PC-3 (cell line): ENCODE measurements at regions not wholly inside any gene's neighbourhood (a gene's known extent, or its start where the extent isn't known, plus 50 kb on each side); places are given as distances from the start of the nearest gene placed in this dataset.

Experiments used
- ATAC-seq: fragments of 200-7000 bp; cut with Tn5 transposase; 2 replicates; pipeline ENCODE4 v1.9.1; 2020; ENCODE audit warnings: mild to moderate bottlenecking, moderate library complexity
- BruUV-seq: library from RNA; stranded (reverse); fragments of 400-500 nt; replicated peaks from 2 replicates; lab custom pipeline; 2021; lab: Mats Ljungman, UMichigan
- CTCF ChIA-PET: fragments of 300-600 bp; sonication (Branson Sonifier 250); formaldehyde crosslinking; loops from one replicate; lab custom pipeline; 2022; ENCODE audit warnings: antibody characterized with exemption; lab: Charles Lee
- POLR2A ChIA-PET: fragments of 300-600 bp; sonication (Branson Sonifier 250); formaldehyde crosslinking; loops from one replicate; lab custom pipeline; 2022; ENCODE audit warnings: antibody characterized with exemption; ENCODE audit not compliant: unreplicated experiment; lab: Charles Lee
- DNase-seq: peaks from one replicate; pipeline ENCODE4 v3.0.0-alpha.2; 2015
- H2AFZ ChIP-seq: fragments of 300-600 bp; sonication (generic); 2 replicates; pipeline ENCODE4 v1.6.0; 2016; ENCODE audit warnings: antibody characterized with exemption, low read length
- H3F3A ChIP-seq: fragments of 300-600 bp; sonication (generic); one replicate; pipeline ENCODE4 v1.6.0; 2017; ENCODE audit warnings: antibody characterized with exemption, low read length, control low read depth, mild to moderate bottlenecking; ENCODE audit not compliant: unreplicated experiment
- H3K27ac ChIP-seq: fragments of 300-600 bp; sonication (generic); 2 replicates; pipeline ENCODE4 v1.5.1; 2016; ENCODE audit warnings: mild to moderate bottlenecking, low read length
- H3K27me3 ChIP-seq: fragments of 300-600 bp; sonication (generic); 2 replicates; pipeline ENCODE4 v1.6.1; 2016; ENCODE audit warnings: low read length, mixed read lengths
- H3K36me3 ChIP-seq: fragments of 300-600 bp; sonication (generic); 2 replicates; pipeline ENCODE4 v1.6.1; 2016; ENCODE audit warnings: low read depth, mixed run types, low read length, mixed read lengths
- H3K4me1 ChIP-seq: fragments of 300-600 bp; sonication (generic); 2 replicates; pipeline ENCODE4 v1.5.1; 2016; ENCODE audit warnings: low read length; ENCODE audit not compliant: insufficient read depth
- H3K4me2 ChIP-seq: fragments of 300-600 bp; sonication (generic); 2 replicates; pipeline ENCODE4 v1.6.0; 2016; ENCODE audit warnings: low read length
- H3K4me3 ChIP-seq: fragments of 300-600 bp; sonication (generic); 2 replicates; pipeline ENCODE4 v1.5.1; 2016; ENCODE audit warnings: mild to moderate bottlenecking, low read length, mixed read lengths
- H3K79me2 ChIP-seq: fragments of 300-600 bp; sonication (generic); 2 replicates; pipeline ENCODE4 v1.6.1; 2017; ENCODE audit warnings: low read length, mixed read lengths
- H3K9ac ChIP-seq: fragments of 300-600 bp; sonication (generic); 2 replicates; pipeline ENCODE4 v1.6.0; 2016; ENCODE audit warnings: mild to moderate bottlenecking, low read length
- H3K9me2 ChIP-seq: fragments of 300-600 bp; sonication (generic); replicated peaks from 2 replicates; pipeline ENCODE4 v1.6.1; 2016; ENCODE audit warnings: mixed run types, low read length, mixed read lengths
- H3K9me3 ChIP-seq: fragments of 300-600 bp; sonication (generic); 2 replicates; pipeline ENCODE4 v1.6.1; 2016; ENCODE audit warnings: low read length, mixed read lengths
- H4K20me1 ChIP-seq: fragments of 300-600 bp; sonication (generic); 2 replicates; pipeline ENCODE4 v1.6.1; 2016; ENCODE audit warnings: low read length, mixed read lengths
- CTCF ChIP-seq: fragments of 300-600 bp; sonication (generic); conservative IDR thresholded peaks from 2 replicates; pipeline ENCODE4 v1.5.1; 2017; ENCODE audit warnings: antibody characterized with exemption, low read depth, mild to moderate bottlenecking, low read length
- EZH2 ChIP-seq: fragments of 300-600 bp; sonication (generic); IDR thresholded peaks from one replicate; pipeline ENCODE4 v1.6.1; 2017; ENCODE audit warnings: antibody characterized with exemption, mild to moderate bottlenecking, low read length; ENCODE audit not compliant: unreplicated experiment
- EZH2phosphoT487 ChIP-seq: fragments of 300-600 bp; sonication (generic); IDR thresholded peaks from 2 replicates; pipeline ENCODE4 v1.6.1; 2018; ENCODE audit warnings: mild to moderate bottlenecking, antibody characterized with exemption, low read length, borderline replicate concordance
- intact Hi-C: fragments of 100-400 bp; cut with micrococcal nuclease; formaldehyde crosslinking; loops from 2 replicates; pipeline ENCODE4 v1.9.0; 2023

GRCh38 chr18:4734903-4735302, 279.8 kb upstream of the DLGAP1 start:
- Histone ChIP-seq H3K4me2 (no peak overlapping the region), H3K4me1 (no peaks in the 10 kb centered on the region), H3K9me3 (peaks cover 48% of the 10 kb centered on the region), H3K36me3 (no peaks in the 10 kb centered on the region), H2AFZ (no peak overlapping the region), H3K9ac (no peak overlapping the region), H3K27ac (no peak overlapping the region), H4K20me1 (no peaks in the 10 kb centered on the region), H3K4me3 (no peak overlapping the region), H3K27me3 (no peaks in the 10 kb centered on the region), H3K9me2 (no peaks in the 10 kb centered on the region), H3K79me2 (no peaks in the 10 kb centered on the region), H3F3A (no peaks in the 10 kb centered on the region)
- BruUV-seq, result no TSS peak
- no peak for TF ChIP-seq EZH2phosphoT487
- TF ChIP-seq EZH2, result no peak
- no peak for TF ChIP-seq CTCF
- no peak for DNase-seq
- POLR2A ChIA-PET, result no interaction called here
- no peak for ATAC-seq
- intact Hi-C loops, result no loop called here
- CTCF ChIA-PET, result no interaction called here

GRCh38 chr18:4734021-4734420, 278.9 kb upstream of the DLGAP1 start:
- Histone ChIP-seq H4K20me1 (no peaks in the 10 kb centered on the region), H3K27me3 (no peaks in the 10 kb centered on the region), H2AFZ (no peak overlapping the region), H3K27ac (no peak overlapping the region), H3K9me2 (no peaks in the 10 kb centered on the region), H3K9ac (no peak overlapping the region), H3K4me3 (no peak overlapping the region), H3K36me3 (no peaks in the 10 kb centered on the region), H3K79me2 (no peaks in the 10 kb centered on the region), H3K4me2 (no peak overlapping the region), H3K4me1 (no peaks in the 10 kb centered on the region), H3F3A (no peaks in the 10 kb centered on the region), H3K9me3 (peaks cover 45% of the 10 kb centered on the region)
- no TSS peak for BruUV-seq
- DNase-seq (no peak), ATAC-seq (no peak)
- CTCF ChIA-PET, result no interaction called here
- intact Hi-C loops, result no loop called here
- POLR2A ChIA-PET, result no interaction called here
- TF ChIP-seq EZH2 (no peak), EZH2phosphoT487 (no peak), CTCF (no peak)

GRCh38 chr18:4721545-4721944, 266.4 kb upstream of the DLGAP1 start:
- POLR2A ChIA-PET, result no interaction called here
- H4K20me1 ChIP-seq, result no peaks in the 10 kb centered on the region
- H3K36me3 ChIP-seq, result no peaks in the 10 kb centered on the region
- CTCF ChIA-PET, result no interaction called here
- TF ChIP-seq EZH2 (no peak), EZH2phosphoT487 (no peak), CTCF (no peak)
- H3K4me2 ChIP-seq, result no peak overlapping the region
- H3K9ac ChIP-seq, result no peak overlapping the region
- H3K27me3 ChIP-seq, result no peaks in the 10 kb centered on the region
- no peak for ATAC-seq
- no peaks in the 10 kb centered on the region for H3F3A ChIP-seq
- H2AFZ ChIP-seq, result no peak overlapping the region
- H3K9me2 ChIP-seq, result no peaks in the 10 kb centered on the region
- no TSS peak for BruUV-seq
- no peak overlapping the region for H3K4me3 ChIP-seq
- intact Hi-C loops, result no loop called here
- H3K9me3 ChIP-seq, result peaks cover 48% of the 10 kb centered on the region
- no peaks in the 10 kb centered on the region for H3K79me2 ChIP-seq
- no peak overlapping the region for H3K27ac ChIP-seq
- H3K4me1 ChIP-seq, result no peaks in the 10 kb centered on the region
- DNase-seq, result no peak
